ENCODE measurements at regions not wholly inside any gene's neighbourhood (a gene's known extent, or its start where the extent isn't known, plus 50 kb on each side); places are given as distances from the start of the nearest gene placed in this dataset.

- DNase-seq, result no peak
- H3K4me3 Mint-ChIP-seq, result no peak overlapping the region
- no peak for TF ChIP-seq CTCF (IDR thresholded peaks at IDR 0.05)
- H3K36me3 Mint-ChIP-seq, result no peaks in the 10 kb centered on the region
- Histone ChIP-seq H3K4me2 (replicated peaks; ENCODE audit: extremely low read depth, low read length, poor library complexity, severe bottlenecking) (no peak overlapping the region), H3K4me1 (ENCODE audit: control insufficient read depth in 1 of 2, insufficient read depth in 2 of 2, low read length in 2 of 2) (no peaks in the 10 kb centered on the region), H3K36me3 (replicated peaks in 1 of 2; ENCODE audit: control insufficient read depth in 1 of 2, insufficient read depth in 2 of 2, low read length in 2 of 2) (no peaks in the 10 kb centered on the region), H3K4me3 (replicated peaks in 1 of 3; ENCODE audit: low read depth in 2 of 3, low read length in 3 of 3) (no peak overlapping the region), H3K27ac (ENCODE audit: low read depth in 1 of 2, low read length in 2 of 2) (no peak overlapping the region), H3K9ac (ENCODE audit: insufficient read depth, low read length, poor library complexity, severe bottlenecking) (no peak overlapping the region), H4K20me1 (ENCODE audit: insufficient read depth, low read length) (no peaks in the 10 kb centered on the region), H2AFZ (ENCODE audit: insufficient read depth, low read depth, low read length, poor library complexity, severe bottlenecking) (no peak overlapping the region), H3K27me3 (ENCODE audit: control insufficient read depth in 2 of 2, insufficient read depth in 2 of 2, low read length in 2 of 2) (no peaks in the 10 kb centered on the region), H3K79me2 (ENCODE audit: insufficient read depth, low read length) (no peaks in the 10 kb centered on the region), H3K9me3 (replicated peaks in 1 of 2; ENCODE audit: control insufficient read depth in 1 of 2, insufficient read depth in 1 of 2, low read length in 2 of 2) (no peaks in the 10 kb centered on the region)
- peaks cover 5 to 14% (median 7%) of the 10 kb centered on the region in 3 donors for H3K27me3 Mint-ChIP-seq (ENCODE audit: low read depth in 3 of 3)
- peaks cover 0 to 4% (median 0%) of the 10 kb centered on the region in 7 donors for H3K9me3 Mint-ChIP-seq
- intact Hi-C loops (cut with micrococcal nuclease), result no loop called here
- no peaks in the 10 kb centered on the region for H3K4me1 Mint-ChIP-seq
- H3K27ac Mint-ChIP-seq, result no peak overlapping the region
- whole genome bisulfite sequencing (ENCODE audit: insufficient coverage), result 75% methylated on average over 8 of the region's 16 CpGs
Measured at GRCh38 chr20:48455651-48456365, 372.0 kb downstream of the PREX1 start.

GRCh38 chr20:48454671-48455490 lies 372.9 kb downstream of the PREX1 start:
- Histone ChIP-seq H3K4me3 (replicated peaks in 1 of 3; ENCODE audit: low read depth in 2 of 3, low read length in 3 of 3) (no peak overlapping the region), H3K4me1 (ENCODE audit: control insufficient read depth in 1 of 2, insufficient read depth in 2 of 2, low read length in 2 of 2) (no peaks in the 10 kb centered on the region), H3K9ac (ENCODE audit: insufficient read depth, low read length, poor library complexity, severe bottlenecking) (no peak overlapping the region), H3K4me2 (replicated peaks; ENCODE audit: extremely low read depth, low read length, poor library complexity, severe bottlenecking) (no peak overlapping the region), H3K27me3 (ENCODE audit: control insufficient read depth in 2 of 2, insufficient read depth in 2 of 2, low read length in 2 of 2) (no peaks in the 10 kb centered on the region), H3K9me3 (replicated peaks in 1 of 2; ENCODE audit: control insufficient read depth in 1 of 2, insufficient read depth in 1 of 2, low read length in 2 of 2) (no peaks in the 10 kb centered on the region), H3K79me2 (ENCODE audit: insufficient read depth, low read length) (no peaks in the 10 kb centered on the region), H2AFZ (ENCODE audit: insufficient read depth, low read depth, low read length, poor library complexity, severe bottlenecking) (no peak overlapping the region), H3K36me3 (replicated peaks in 1 of 2; ENCODE audit: control insufficient read depth in 1 of 2, insufficient read depth in 2 of 2, low read length in 2 of 2) (no peaks in the 10 kb centered on the region), H4K20me1 (ENCODE audit: insufficient read depth, low read length) (no peaks in the 10 kb centered on the region), H3K27ac (ENCODE audit: low read depth in 1 of 2, low read length in 2 of 2) (no peak overlapping the region)
- no peak for TF ChIP-seq CTCF (IDR thresholded peaks at IDR 0.05)
- intact Hi-C loops (cut with micrococcal nuclease), result no loop called here
- H3K4me3 Mint-ChIP-seq, result no peak overlapping the region
- peaks cover 0 to 4% (median 0%) of the 10 kb centered on the region in 7 donors for H3K9me3 Mint-ChIP-seq
- H3K27ac Mint-ChIP-seq, result no peak overlapping the region
- H3K4me1 Mint-ChIP-seq, result no peaks in the 10 kb centered on the region
- DNase-seq, result no peak
- H3K36me3 Mint-ChIP-seq, result no peaks in the 10 kb centered on the region
- H3K27me3 Mint-ChIP-seq (ENCODE audit: low read depth in 3 of 3), result peaks cover 5 to 13% (median 5%) of the 10 kb centered on the region in 3 donors
- 89% methylated on average over 8 of the region's 14 CpGs for WGBS (ENCODE audit: insufficient coverage)

Measured in CD14-positive monocyte (primary cell).